ENCODE measurements at regions not wholly inside any gene's neighbourhood (a gene's known extent, or its start where the extent isn't known, plus 50 kb on each side); places are given as distances from the start of the nearest gene placed in this dataset.

DNA sequence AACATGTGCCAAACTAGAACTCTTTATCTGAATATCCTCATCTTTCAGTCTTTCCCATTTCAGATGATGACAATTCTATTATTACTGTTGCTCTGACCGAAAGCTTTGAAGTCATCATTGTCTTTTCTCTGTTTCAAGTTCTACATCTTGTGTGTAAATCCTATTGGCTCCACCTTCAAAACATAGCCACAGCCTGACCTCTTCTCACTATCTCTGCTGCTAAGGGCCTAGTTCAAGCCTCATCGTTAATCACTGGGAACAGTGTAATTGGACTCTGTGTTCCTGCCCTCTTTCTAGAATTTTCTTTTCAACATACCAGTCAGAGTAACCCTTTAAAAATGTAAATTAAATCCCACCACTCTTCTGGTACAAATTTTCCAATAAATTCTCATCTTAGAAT lies 105.1 kb downstream of the OXSM start:
- TF ChIP-seq, protein P1, sequence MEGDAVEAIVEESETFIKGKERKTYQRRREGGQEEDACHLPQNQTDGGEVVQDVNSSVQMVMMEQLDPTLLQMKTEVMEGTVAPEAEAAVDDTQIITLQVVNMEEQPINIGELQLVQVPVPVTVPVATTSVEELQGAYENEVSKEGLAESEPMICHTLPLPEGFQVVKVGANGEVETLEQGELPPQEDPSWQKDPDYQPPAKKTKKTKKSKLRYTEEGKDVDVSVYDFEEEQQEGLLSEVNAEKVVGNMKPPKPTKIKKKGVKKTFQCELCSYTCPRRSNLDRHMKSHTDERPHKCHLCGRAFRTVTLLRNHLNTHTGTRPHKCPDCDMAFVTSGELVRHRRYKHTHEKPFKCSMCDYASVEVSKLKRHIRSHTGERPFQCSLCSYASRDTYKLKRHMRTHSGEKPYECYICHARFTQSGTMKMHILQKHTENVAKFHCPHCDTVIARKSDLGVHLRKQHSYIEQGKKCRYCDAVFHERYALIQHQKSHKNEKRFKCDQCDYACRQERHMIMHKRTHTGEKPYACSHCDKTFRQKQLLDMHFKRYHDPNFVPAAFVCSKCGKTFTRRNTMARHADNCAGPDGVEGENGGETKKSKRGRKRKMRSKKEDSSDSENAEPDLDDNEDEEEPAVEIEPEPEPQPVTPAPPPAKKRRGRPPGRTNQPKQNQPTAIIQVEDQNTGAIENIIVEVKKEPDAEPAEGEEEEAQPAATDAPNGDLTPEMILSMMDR (conservative IDR thresholded peaks at IDR 0.05): no peak
- TF ChIP-seq ZFX (IDR thresholded peaks at IDR 0.05): no peak
